Mammary epithelial cell (primary cell): ENCODE measurements at regions not wholly inside any gene's neighbourhood (a gene's known extent, or its start where the extent isn't known, plus 50 kb on each side); places are given as distances from the start of the nearest gene placed in this dataset.

Source experiments
- EZH2 ChIP-seq: IDR thresholded peaks from 2 replicates; pipeline ENCODE4 v1.6.1; 2012; ENCODE audit warnings: low read length, inconsistent platforms, borderline replicate concordance
- TF ChIP-seq, protein P1 (sequence below), 2 donors: IDR thresholded peaks in 1 of 2; conservative IDR thresholded peaks in 1 of 2; 2 replicates each; pipeline ENCODE4 v1.5.1; 2011 to 2012; ENCODE audit warnings: inconsistent platforms in 2 of 2, low read length in 2 of 2, mild to moderate bottlenecking in 2 of 2, control low read depth in 1 of 2, low read depth in 1 of 2; ENCODE audit not compliant: insufficient read depth in 1 of 2; ENCODE audit errors: extremely low read depth in 1 of 2

DNA sequence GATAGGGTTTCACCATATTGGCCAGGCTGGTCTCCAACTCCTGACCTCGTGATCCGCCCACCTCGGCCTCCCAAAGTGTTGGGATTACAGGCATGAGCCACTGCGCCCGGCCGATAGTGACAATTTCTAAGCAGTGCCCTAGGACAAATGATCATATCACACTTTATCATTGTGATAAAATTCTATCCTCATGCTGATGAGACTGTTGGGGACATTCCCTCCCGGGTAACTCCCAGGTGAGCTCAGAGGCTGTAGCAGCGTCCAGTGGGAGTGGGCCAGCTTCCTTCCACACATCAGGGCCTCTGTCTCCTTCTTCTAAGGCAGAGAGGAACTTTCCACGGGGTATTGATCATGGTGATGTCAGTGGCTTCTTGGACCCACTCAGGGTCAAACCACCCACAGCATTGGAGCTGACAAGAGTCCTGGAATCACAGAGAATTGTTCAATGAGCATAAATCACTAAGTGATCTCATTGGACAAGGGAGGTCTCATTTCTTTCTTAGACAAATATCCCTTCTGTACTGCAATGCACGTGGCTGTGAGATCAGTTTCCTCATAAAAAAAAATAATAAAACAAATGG is 256.1 kb downstream of the KLF6 start:
- no peak for TF ChIP-seq EZH2
- TF ChIP-seq, protein P1, sequence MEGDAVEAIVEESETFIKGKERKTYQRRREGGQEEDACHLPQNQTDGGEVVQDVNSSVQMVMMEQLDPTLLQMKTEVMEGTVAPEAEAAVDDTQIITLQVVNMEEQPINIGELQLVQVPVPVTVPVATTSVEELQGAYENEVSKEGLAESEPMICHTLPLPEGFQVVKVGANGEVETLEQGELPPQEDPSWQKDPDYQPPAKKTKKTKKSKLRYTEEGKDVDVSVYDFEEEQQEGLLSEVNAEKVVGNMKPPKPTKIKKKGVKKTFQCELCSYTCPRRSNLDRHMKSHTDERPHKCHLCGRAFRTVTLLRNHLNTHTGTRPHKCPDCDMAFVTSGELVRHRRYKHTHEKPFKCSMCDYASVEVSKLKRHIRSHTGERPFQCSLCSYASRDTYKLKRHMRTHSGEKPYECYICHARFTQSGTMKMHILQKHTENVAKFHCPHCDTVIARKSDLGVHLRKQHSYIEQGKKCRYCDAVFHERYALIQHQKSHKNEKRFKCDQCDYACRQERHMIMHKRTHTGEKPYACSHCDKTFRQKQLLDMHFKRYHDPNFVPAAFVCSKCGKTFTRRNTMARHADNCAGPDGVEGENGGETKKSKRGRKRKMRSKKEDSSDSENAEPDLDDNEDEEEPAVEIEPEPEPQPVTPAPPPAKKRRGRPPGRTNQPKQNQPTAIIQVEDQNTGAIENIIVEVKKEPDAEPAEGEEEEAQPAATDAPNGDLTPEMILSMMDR (conservative IDR thresholded peaks at IDR 0.05 in 1 of 2, IDR thresholded peaks at IDR 0.05 in 1 of 2; ENCODE audit: extremely low read depth in 1 of 2, insufficient read depth in 1 of 2, low read depth in 1 of 2, low read length in 2 of 2): no peak
